ENCODE measurements at regions not wholly inside any gene's neighbourhood (a gene's known extent, or its start where the extent isn't known, plus 50 kb on each side); places are given as distances from the start of the nearest gene placed in this dataset.
"Not testable (repeated sequence)": the region's sequence is repeated elsewhere in the genome, so short reads cannot be mapped to it uniquely, and the experiment has no call there.

GRCh38 chr5:19143935-19144334, 844.1 kb downstream of the CDH18 start:
- no peak for DNase-seq

GRCh38 chr5:19169426-19169825, 818.6 kb downstream of the CDH18 start:
- DNase-seq, result no peak

GRCh38 chr5:19172926-19173470, 815.0 kb downstream of the CDH18 start:
- peak; percentile 14 for DNase-seq

- peak; percentile 96 for DNase-seq
Observed at GRCh38 chr5:19175776-19176570, 812.0 kb downstream of the CDH18 start.

- DNase-seq, result peak; percentile 16
Observed at GRCh38 chr5:19179571-19179970, 808.4 kb downstream of the CDH18 start.

- no peak for DNase-seq
Observed at GRCh38 chr5:19189176-19189575, 798.8 kb downstream of the CDH18 start.

- DNase-seq, result no peak
Observed at GRCh38 chr5:19193631-19194030, 794.4 kb downstream of the CDH18 start.

GRCh38 chr5:19196631-19197030, 791.4 kb downstream of the CDH18 start:
- no peak for DNase-seq

- DNase-seq, result no peak
Observed at GRCh38 chr5:19200251-19200650, 787.7 kb downstream of the CDH18 start.

GRCh38 chr5:19208397-19208796, 779.6 kb downstream of the CDH18 start:
- DNase-seq, result no peak

GRCh38 chr5:19210886-19211285, 777.1 kb downstream of the CDH18 start:
- DNase-seq, result no peak

GRCh38 chr5:19229179-19229835, 758.7 kb downstream of the CDH18 start:
- DNase-seq, result peak; percentile 88

- no peak for DNase-seq
Observed at GRCh38 chr5:19233573-19233972, 754.4 kb downstream of the CDH18 start.

- DNase-seq, result no peak
Observed at GRCh38 chr5:19235101-19235584, 752.9 kb downstream of the CDH18 start.

GRCh38 chr5:19240170-19240569, 747.8 kb downstream of the CDH18 start:
- no peak for DNase-seq

GRCh38 chr5:19241690-19242089, 746.3 kb downstream of the CDH18 start:
- no peak for DNase-seq

GRCh38 chr5:19246191-19246590, 741.8 kb downstream of the CDH18 start:
- not testable (repeated sequence) for DNase-seq

- no peak for DNase-seq
Observed at GRCh38 chr5:19247302-19247701, 740.7 kb downstream of the CDH18 start.

- DNase-seq, result no peak
Observed at GRCh38 chr5:19256036-19256435, 732.0 kb downstream of the CDH18 start.

- DNase-seq, result no peak
Observed at GRCh38 chr5:19258686-19259085, 729.3 kb downstream of the CDH18 start.

GRCh38 chr5:19261879-19262278, 726.1 kb downstream of the CDH18 start:
- DNase-seq, result no peak

- no peak for DNase-seq
Observed at GRCh38 chr5:19264821-19265220, 723.2 kb downstream of the CDH18 start.

GRCh38 chr5:19266791-19267190, 721.2 kb downstream of the CDH18 start:
- peak; percentile 43 for DNase-seq

- peak; percentile 98 for DNase-seq
Observed at GRCh38 chr5:19270153-19270552, 717.8 kb downstream of the CDH18 start.
